ENCODE measurements at regions not wholly inside any gene's neighbourhood (a gene's known extent, or its start where the extent isn't known, plus 50 kb on each side); places are given as distances from the start of the nearest gene placed in this dataset.
"Not testable (repeated sequence)": the region's sequence is repeated elsewhere in the genome, so short reads cannot be mapped to it uniquely, and the experiment has no call there.

DNA sequence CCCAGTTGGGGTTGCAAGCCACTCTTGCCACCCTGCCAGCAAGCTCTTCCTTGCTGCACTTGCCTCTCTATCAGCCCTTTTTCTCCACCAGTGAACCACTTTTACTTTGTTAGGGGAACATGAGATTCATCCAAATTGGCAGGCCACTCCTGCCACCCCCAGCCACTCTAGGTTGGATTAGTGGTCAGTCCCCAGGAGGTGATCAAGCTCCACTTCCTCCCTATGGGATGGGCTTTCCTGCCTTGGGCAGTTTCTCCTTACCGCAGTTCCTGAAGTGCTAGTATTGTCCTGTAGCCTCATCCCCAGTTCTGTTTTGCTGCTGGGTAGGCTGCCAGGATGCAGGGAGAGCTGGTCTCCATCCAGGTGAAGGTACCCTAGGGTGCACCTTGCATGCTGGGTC lies 104.5 kb downstream of the ALG10 start:
- TF ChIP-seq, protein P1, sequence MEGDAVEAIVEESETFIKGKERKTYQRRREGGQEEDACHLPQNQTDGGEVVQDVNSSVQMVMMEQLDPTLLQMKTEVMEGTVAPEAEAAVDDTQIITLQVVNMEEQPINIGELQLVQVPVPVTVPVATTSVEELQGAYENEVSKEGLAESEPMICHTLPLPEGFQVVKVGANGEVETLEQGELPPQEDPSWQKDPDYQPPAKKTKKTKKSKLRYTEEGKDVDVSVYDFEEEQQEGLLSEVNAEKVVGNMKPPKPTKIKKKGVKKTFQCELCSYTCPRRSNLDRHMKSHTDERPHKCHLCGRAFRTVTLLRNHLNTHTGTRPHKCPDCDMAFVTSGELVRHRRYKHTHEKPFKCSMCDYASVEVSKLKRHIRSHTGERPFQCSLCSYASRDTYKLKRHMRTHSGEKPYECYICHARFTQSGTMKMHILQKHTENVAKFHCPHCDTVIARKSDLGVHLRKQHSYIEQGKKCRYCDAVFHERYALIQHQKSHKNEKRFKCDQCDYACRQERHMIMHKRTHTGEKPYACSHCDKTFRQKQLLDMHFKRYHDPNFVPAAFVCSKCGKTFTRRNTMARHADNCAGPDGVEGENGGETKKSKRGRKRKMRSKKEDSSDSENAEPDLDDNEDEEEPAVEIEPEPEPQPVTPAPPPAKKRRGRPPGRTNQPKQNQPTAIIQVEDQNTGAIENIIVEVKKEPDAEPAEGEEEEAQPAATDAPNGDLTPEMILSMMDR (IDR thresholded peaks at IDR 0.05; ENCODE audit: low read depth, low read length), result no peak
- DNase-seq (ENCODE audit: low read depth in 2 of 2), result no peak
- H3K4me3 ChIP-seq (replicated peaks in 1 of 2; ENCODE audit: low read depth in 2 of 2, low read length in 2 of 2), result no peak overlapping the region

DNA sequence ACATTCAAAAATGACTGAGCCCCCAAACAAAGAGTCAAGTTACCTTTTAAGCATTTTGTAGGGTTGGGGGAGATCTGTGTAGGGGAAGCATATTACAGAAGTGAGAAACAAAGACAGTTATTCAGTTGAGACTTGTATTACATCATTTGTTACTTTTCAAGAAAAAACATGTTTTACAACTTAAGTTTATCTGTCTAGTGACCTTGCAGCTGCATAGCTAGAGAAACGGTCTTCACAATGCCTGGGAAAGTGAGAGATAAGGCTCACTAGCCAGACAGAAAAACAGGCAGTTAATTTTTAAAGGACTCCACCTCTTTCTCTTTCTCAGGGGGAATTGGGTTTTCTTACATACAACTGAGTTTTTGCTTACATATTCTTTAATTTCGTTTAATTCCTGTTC lies 105.1 kb downstream of the ALG10 start:
- not testable (repeated sequence) for H3K4me3 ChIP-seq (replicated peaks in 1 of 2; ENCODE audit: low read depth in 2 of 2, low read length in 2 of 2); DNase-seq (ENCODE audit: low read depth in 2 of 2)

DNA sequence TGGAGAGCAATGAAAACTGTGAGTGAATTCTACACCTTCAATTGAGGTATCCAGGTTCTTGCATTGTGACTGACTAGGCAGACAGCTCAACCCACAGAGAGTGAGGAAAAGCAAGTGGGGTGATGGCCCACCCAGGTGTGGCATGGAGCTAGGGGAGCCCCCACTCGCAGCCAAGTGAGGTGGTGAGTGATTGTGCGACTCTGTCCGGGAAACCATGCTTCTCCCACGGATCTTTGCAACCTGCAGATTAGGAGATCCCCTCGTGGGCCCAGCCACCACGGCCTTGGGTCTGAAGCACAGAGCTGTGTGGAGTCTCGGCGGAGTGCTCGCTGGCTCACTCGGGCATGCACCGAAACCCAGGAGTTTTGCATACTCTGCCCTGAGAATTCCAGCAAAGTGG lies 120.1 kb downstream of the ALG10 start:
- no peak for DNase-seq (ENCODE audit: low read depth in 2 of 2)
- TF ChIP-seq, protein P1 (IDR thresholded peaks at IDR 0.05; ENCODE audit: low read depth, low read length), result no peak
- H3K4me3 ChIP-seq (replicated peaks in 1 of 2; ENCODE audit: low read depth in 2 of 2, low read length in 2 of 2), result no peak overlapping the region

DNA sequence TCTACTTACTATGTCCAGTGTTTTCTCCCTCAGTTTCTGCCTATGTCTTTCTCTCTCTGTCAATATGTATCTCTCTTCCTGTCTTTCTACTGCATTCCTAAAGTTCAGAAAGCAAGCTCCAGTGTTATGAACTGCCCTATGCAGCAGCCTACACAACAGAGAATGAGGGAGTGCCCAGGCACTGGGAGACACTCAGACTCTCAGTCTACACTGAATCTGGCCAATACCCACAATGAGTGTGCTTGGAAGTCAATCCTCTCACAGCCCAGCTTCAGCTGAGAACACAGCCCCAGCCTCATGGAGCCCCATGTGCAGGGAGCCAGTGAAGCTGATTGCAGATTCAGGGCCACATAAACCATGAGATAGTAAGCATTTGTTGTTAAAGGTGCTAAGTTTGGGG lies 128.7 kb downstream of the ALG10 start:
- no peak overlapping the region for H3K4me3 ChIP-seq (replicated peaks in 1 of 2; ENCODE audit: low read depth in 2 of 2, low read length in 2 of 2)
- TF ChIP-seq, protein P1 (IDR thresholded peaks at IDR 0.05; ENCODE audit: low read depth, low read length), result no peak
- no peak for DNase-seq (ENCODE audit: low read depth in 2 of 2)

DNA sequence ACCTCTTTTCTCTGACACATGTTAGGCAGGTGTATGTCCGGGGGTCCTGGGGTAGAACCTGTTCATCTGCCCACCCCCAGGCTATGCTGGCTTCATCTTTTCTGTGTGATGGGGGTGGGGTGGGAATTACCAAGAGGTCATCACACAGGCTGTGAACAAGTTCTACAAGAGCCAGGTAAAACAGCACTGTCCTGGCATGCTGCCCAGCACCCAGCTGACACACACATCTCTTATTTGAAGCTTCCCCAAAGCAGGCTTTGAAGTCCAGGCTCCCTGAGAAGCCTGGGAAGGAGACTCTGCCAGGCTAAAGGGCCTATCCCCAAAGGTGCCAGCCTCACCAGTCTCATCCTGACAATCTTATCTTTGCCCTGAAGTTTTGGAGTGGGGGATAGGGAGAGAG lies 141.1 kb downstream of the ALG10 start:
- H3K4me3 ChIP-seq (replicated peaks in 1 of 2; ENCODE audit: low read depth in 2 of 2, low read length in 2 of 2), result no peak overlapping the region
- DNase-seq (ENCODE audit: low read depth in 2 of 2), result no peak
- TF ChIP-seq, protein P1 (IDR thresholded peaks at IDR 0.05; ENCODE audit: low read depth, low read length), result no peak

DNA sequence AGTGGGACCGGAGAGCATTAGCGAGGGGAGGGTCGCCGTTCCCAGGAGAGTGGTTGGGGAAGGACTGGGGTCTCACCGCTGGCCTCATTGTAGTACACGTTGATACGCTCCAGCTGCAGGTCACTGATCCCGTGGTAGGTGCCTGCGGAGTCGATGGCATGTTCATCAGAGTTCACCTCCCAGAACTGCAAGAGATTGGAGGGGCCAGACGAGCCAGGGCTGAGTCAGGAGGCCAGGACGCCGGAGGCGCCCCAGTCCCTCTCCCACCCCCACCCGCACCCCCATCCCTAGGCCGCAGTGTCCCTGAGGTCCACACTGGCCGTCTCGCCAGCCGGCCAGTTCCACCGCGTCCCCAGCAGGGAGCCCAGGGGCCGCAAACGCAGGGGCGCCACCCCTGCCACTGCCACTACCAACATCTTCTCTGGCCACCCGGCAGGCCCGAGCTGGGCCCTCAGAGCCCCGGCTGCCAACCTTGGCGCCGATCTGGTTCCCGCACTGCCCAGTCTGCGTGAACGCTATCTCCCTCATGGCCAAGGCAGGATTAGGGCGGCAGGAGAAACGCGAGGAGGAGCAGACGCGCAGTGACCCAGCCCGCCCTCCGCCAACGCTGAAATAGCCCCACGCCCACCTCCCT lies 144.2 kb downstream of the ALG10 start:
- no peak for DNase-seq (ENCODE audit: low read depth in 2 of 2)
- H3K4me3 ChIP-seq (replicated peaks in 1 of 2; ENCODE audit: low read depth in 2 of 2, low read length in 2 of 2), result no peak overlapping the region
- TF ChIP-seq, protein P1 (IDR thresholded peaks at IDR 0.05; ENCODE audit: low read depth, low read length), result no peak

DNA sequence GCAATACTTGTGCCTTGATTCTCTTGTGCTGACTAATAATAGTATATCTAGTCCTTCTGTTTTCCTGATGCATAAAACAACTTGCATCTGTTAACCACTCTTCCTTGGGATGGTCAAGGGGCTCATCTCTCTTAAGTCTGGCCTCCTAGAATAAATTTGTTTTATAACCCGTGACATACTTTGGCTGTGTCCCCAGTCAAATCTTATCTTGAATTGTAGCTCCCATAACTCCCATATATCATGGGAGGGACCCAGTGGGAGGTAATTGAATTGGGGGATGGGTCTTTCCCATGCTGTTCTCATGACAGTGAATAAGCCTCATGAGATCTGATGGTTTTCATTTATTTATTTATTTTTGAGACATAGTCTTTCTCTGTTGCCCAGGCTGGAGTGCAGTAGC lies 146.2 kb downstream of the ALG10 start:
- H3K4me3 ChIP-seq (replicated peaks in 1 of 2; ENCODE audit: low read depth in 2 of 2, low read length in 2 of 2); DNase-seq (ENCODE audit: low read depth in 2 of 2): not testable (repeated sequence)

DNA sequence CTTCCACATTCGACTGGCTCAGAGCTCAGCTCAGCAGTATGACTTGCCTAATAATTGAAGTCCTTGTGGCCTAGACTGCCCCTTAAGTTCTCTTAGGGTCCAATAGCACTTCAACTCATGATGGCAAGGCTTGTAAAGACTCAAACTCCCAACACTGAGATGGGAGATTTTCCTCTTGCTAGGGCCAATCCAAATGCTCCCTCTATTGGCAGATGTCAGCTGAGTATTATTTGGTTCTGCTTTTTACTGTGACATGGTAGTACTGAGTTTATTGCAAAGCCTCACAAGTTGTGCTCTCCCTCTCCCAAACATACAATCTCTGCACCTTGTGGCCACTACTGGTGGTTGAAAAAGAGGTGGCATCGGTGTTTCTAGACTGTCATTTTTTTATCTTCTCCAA lies 164.2 kb downstream of the ALG10 start:
- TF ChIP-seq, protein P1 (IDR thresholded peaks at IDR 0.05; ENCODE audit: low read depth, low read length), result no peak
- no peak for DNase-seq (ENCODE audit: low read depth in 2 of 2)
- H3K4me3 ChIP-seq (replicated peaks in 1 of 2; ENCODE audit: low read depth in 2 of 2, low read length in 2 of 2), result no peak overlapping the region

All from cardiac fibroblast (primary cell).